HepG2 (cell line): ENCODE measurements at regions not wholly inside any gene's neighbourhood (a gene's known extent, or its start where the extent isn't known, plus 50 kb on each side); places are given as distances from the start of the nearest gene placed in this dataset.

ENCODE experiments used
- ATAC-seq: fragments of 200-7000 bp; cut with Tn5 transposase; 3 replicates; pipeline ENCODE4 v1.9.1; 2020; ENCODE audit warnings: mild to moderate bottlenecking, moderate library complexity
- BruUV-seq: library from RNA; stranded (reverse); fragments of 400-500 nt; replicated peaks from 2 replicates; lab custom pipeline; 2021; lab: Mats Ljungman, UMichigan
- CTCF ChIA-PET: fragments of 300-600 bp; formaldehyde crosslinking; extraction: SDS; loops from one replicate; lab custom pipeline; 2021; ENCODE audit warnings: low total read pairs, inconsistent platforms, low intra/inter-chr PET ratio; lab: Yijun Ruan, JAX
- POLR2A ChIA-PET: fragments of 350-600 bp; sonication (Branson Sonifier 250); formaldehyde crosslinking; loops from one replicate; lab custom pipeline; 2020; ENCODE audit warnings: antibody characterized with exemption, inconsistent platforms; lab: Yijun Ruan, JAX
- DNase-seq: peaks from one replicate; pipeline ENCODE4 v3.0.0-alpha.2; 2015; ENCODE audit warnings: low spot score
- FAIRE-seq: peaks from 3 replicates; lab custom pipeline; 2011; peaks lifted over from hg19 to GRCh38; lab: Jason Lieb, UNC
- H2AFZ ChIP-seq: one replicate; pipeline ENCODE4 v1.6.1; 2011; ENCODE audit warnings: low read length, inconsistent platforms
- H3K27ac ChIP-seq: fragments of 300-600 bp; 3 replicates; pipeline ENCODE4 v1.8.0; 2011; ENCODE audit warnings: mixed run types, mild to moderate bottlenecking, mixed read lengths, low read length, inconsistent platforms; ENCODE audit not compliant: insufficient read depth; ENCODE audit errors: extremely low read length
- H3K27me3 ChIP-seq, 2 experiments: fragments of 200-600 bp in 1 of 2; 2 replicates in 1 of 2; 3 replicates in 1 of 2; pipeline versions ENCODE4 v1.6.0 to v1.8.0; 2011; ENCODE audit warnings: low read length in 2 of 2, mild to moderate bottlenecking in 2 of 2, moderate library complexity in 2 of 2, inconsistent platforms in 1 of 2; ENCODE audit not compliant: insufficient read depth in 2 of 2, control insufficient read depth in 1 of 2
- H3K36me3 ChIP-seq, 2 experiments: fragments of 200-600 bp in 1 of 2; replicated peaks in 1 of 2; 2 replicates in 1 of 2; 3 replicates in 1 of 2; pipeline versions ENCODE4 v1.5.1 to v1.8.0; 2011; ENCODE audit warnings: low read length in 2 of 2, inconsistent platforms in 1 of 2; ENCODE audit not compliant: insufficient read depth in 2 of 2, control insufficient read depth in 1 of 2
- H3K4me1 ChIP-seq: 2 replicates; pipeline ENCODE4 v1.5.1; 2012; ENCODE audit warnings: low read length, inconsistent platforms; ENCODE audit not compliant: insufficient read depth
- H3K4me2 ChIP-seq: 2 replicates; pipeline ENCODE4 v1.6.0; 2011; ENCODE audit warnings: low read depth, low read length, inconsistent platforms
- H3K4me3 ChIP-seq, 3 experiments: fragments of 200-600 bp in 1 of 3; sonication (generic), shearing (Covaris generic) in 1 of 3; replicated peaks in 1 of 3; 2 replicates each; pipeline ENCODE4 v1.5.1; 2011 to 2016; ENCODE audit warnings: low read length in 3 of 3, inconsistent platforms in 2 of 3, low read depth in 2 of 3, mild to moderate bottlenecking in 2 of 3, control low read depth in 1 of 3, mixed read lengths in 1 of 3; ENCODE audit not compliant: insufficient read depth in 1 of 3
- H3K79me2 ChIP-seq: one replicate; pipeline ENCODE4 v1.6.1; 2011; ENCODE audit warnings: low read length, inconsistent platforms; ENCODE audit not compliant: insufficient read depth
- H3K9ac ChIP-seq: 2 replicates; pipeline ENCODE4 v1.6.0; 2011; ENCODE audit warnings: mild to moderate bottlenecking, low read depth, low read length, inconsistent platforms; ENCODE audit not compliant: insufficient read depth
- H3K9me3 ChIP-seq: 2 replicates; pipeline ENCODE4 v1.5.1; 2012; ENCODE audit warnings: mild to moderate bottlenecking, low read length
- H4K20me1 ChIP-seq: 2 replicates; pipeline ENCODE4 v1.6.0; 2011; ENCODE audit warnings: inconsistent platforms, mild to moderate bottlenecking, low read length, moderate library complexity; ENCODE audit not compliant: insufficient read depth
- DNMT1 ChIP-seq: sonication (generic); formaldehyde crosslinking; IDR thresholded peaks from 2 replicates; pipeline ENCODE4 v1.5.1; 2020; ENCODE audit warnings: mild to moderate bottlenecking, missing genetic modification reagents
- JUNB ChIP-seq: sonication (generic); formaldehyde crosslinking; IDR thresholded peaks from 2 replicates; pipeline ENCODE4 v1.8.0; 2022; ENCODE audit warnings: missing genetic modification reagents, mild to moderate bottlenecking, borderline replicate concordance
- MATR3 ChIP-seq: sonication (generic); formaldehyde crosslinking; IDR thresholded peaks from 2 replicates; pipeline ENCODE4 v1.4.0; 2020; ENCODE audit warnings: missing genetic modification reagents
- MTF2 ChIP-seq: sonication (generic); formaldehyde crosslinking; IDR thresholded peaks from 2 replicates; pipeline ENCODE4 v1.5.0; 2020; ENCODE audit warnings: missing genetic modification reagents, borderline replicate concordance
- NAIF1 ChIP-seq: sonication (generic); formaldehyde crosslinking; IDR thresholded peaks from 2 replicates; pipeline ENCODE4 v1.5.0; 2020; ENCODE audit warnings: mild to moderate bottlenecking, missing genetic modification reagents, borderline replicate concordance
- PLRG1 ChIP-seq: fragments of 450-650 bp; conservative IDR thresholded peaks from 2 replicates; pipeline ENCODE4 v1.6.1; 2016
- RORA ChIP-seq: sonication (generic); formaldehyde crosslinking; IDR thresholded peaks from 2 replicates; pipeline ENCODE4 v1.5.0; 2020; ENCODE audit warnings: mild to moderate bottlenecking, missing genetic modification reagents, moderate library complexity
- RXRB ChIP-seq: IDR thresholded peaks from 2 replicates; pipeline ENCODE4 v1.6.1; 2016; ENCODE audit warnings: borderline replicate concordance, missing genetic modification reagents, missing compliant biosample characterization
- SRSF4 ChIP-seq: fragments of 200-400 bp; formaldehyde crosslinking; IDR thresholded peaks from one replicate; pipeline ENCODE4 v1.6.1; 2018; ENCODE audit warnings: mild to moderate bottlenecking, low read depth, low read length, moderate library complexity; ENCODE audit not compliant: poor library complexity, severe bottlenecking
- ZMYM2 ChIP-seq: sonication (generic); formaldehyde crosslinking; IDR thresholded peaks from 2 replicates; pipeline ENCODE4 v1.8.0; 2022; ENCODE audit warnings: mild to moderate bottlenecking, missing genetic modification reagents
- ZNF143 ChIP-seq: sonication (generic); formaldehyde crosslinking; IDR thresholded peaks from 2 replicates; pipeline ENCODE4 v1.4.0; 2020; ENCODE audit warnings: missing genetic modification reagents
- ZNF225 ChIP-seq: sonication (generic); formaldehyde crosslinking; IDR thresholded peaks from 2 replicates; pipeline ENCODE4 v1.4.0; 2020; ENCODE audit warnings: mild to moderate bottlenecking, missing genetic modification reagents
- ZNF335 ChIP-seq: sonication (generic); formaldehyde crosslinking; IDR thresholded peaks from 2 replicates; pipeline ENCODE4 v1.4.0; 2020; ENCODE audit warnings: missing genetic modification reagents
- ZNF549 ChIP-seq: sonication (generic); formaldehyde crosslinking; IDR thresholded peaks from 2 replicates; pipeline ENCODE4 v1.5.0; 2020; ENCODE audit warnings: missing genetic modification reagents
- ZNF773 ChIP-seq: sonication (generic); formaldehyde crosslinking; IDR thresholded peaks from 2 replicates; pipeline ENCODE4 v1.4.0; 2020; ENCODE audit warnings: missing genetic modification reagents, borderline replicate concordance
- ZSCAN21 ChIP-seq: sonication (generic); formaldehyde crosslinking; IDR thresholded peaks from 2 replicates; pipeline ENCODE4 v1.8.0; 2022; ENCODE audit warnings: mild to moderate bottlenecking, missing genetic modification reagents, moderate library complexity, borderline replicate concordance
- WGBS: methylation state at CpG from one replicate; pipeline ENCODE4 v1.1.6; 2017; ENCODE audit warnings: low lambda C conversion rate; 5-methylcytosine and 5-hydroxymethylcytosine counted together
- in situ Hi-C: cut with HindIII; loops from 2 replicates; pipeline ENCODE4 v1.10.0; 2017; ENCODE audit warnings: low pct_unique_long_range_greater_than_20kb; ENCODE audit not compliant: extremely low pct_ligation_motif_present
- intact Hi-C: fragments of 100-400 bp; cut with micrococcal nuclease; formaldehyde crosslinking; loops from one replicate; pipeline ENCODE4 v1.10.0; 2022; ENCODE audit not compliant: unreplicated experiment
- TF ChIP-seq, protein P1 (sequence below): sonication (generic); formaldehyde crosslinking; IDR thresholded peaks from 2 replicates; pipeline ENCODE4 v1.5.0; 2020; ENCODE audit warnings: mild to moderate bottlenecking, missing genetic modification reagents
- TF ChIP-seq, protein P2 (sequence below): sonication (generic); formaldehyde crosslinking; IDR thresholded peaks from 2 replicates; pipeline ENCODE4 v1.9.0; 2022; ENCODE audit warnings: low read depth, missing genetic modification reagents

DNA sequence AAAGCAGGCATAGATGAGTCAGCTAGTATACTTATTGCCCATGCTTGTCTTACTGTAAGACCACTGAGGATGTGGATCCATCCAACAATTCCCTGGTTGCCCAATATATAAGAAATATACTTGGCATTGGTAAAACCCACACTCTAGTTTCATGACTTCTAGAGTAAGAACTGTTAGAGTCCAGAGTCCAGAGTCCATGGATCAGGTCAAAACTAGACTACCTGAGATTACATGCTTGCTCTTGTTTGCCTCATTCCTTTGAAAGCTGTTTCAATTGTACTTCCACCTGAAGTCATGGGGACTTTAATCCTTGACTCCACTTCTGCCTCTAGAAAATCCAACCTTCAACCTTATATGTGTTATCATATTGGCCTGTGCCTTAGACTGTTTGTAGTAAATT lies 707.6 kb upstream of the FAM98A start:
- H3K9me3 ChIP-seq: peaks cover 22% of the 10 kb centered on the region; the same call in 1 of the 2 replicates
- POLR2A ChIA-PET: no interaction called here
- in situ Hi-C loops: no loop called here
- ATAC-seq: no peak
- H2AFZ ChIP-seq: no peak overlapping the region
- TF ChIP-seq ZNF335 (CRISPR knock-in tag) (no peak), SRSF4 (no peak)
- no peak overlapping the region for H3K9ac ChIP-seq
- H3K27me3 ChIP-seq: no peaks in the 10 kb centered on the region
- no peaks in the 10 kb centered on the region for H3K79me2 ChIP-seq
- BruUV-seq: no TSS peak
- no peaks in the 10 kb centered on the region for H4K20me1 ChIP-seq
- H3K4me2 ChIP-seq: no peak overlapping the region
- H3K36me3 ChIP-seq: no peaks in the 10 kb centered on the region
- no peak overlapping the region for H3K4me3 ChIP-seq
- no peak for FAIRE-seq
- H3K27ac ChIP-seq: no peak overlapping the region
- DNase-seq: no peak
- CTCF ChIA-PET: no interaction called here
- intact Hi-C loops: no loop called here
- H3K4me1 ChIP-seq: no peaks in the 10 kb centered on the region

DNA sequence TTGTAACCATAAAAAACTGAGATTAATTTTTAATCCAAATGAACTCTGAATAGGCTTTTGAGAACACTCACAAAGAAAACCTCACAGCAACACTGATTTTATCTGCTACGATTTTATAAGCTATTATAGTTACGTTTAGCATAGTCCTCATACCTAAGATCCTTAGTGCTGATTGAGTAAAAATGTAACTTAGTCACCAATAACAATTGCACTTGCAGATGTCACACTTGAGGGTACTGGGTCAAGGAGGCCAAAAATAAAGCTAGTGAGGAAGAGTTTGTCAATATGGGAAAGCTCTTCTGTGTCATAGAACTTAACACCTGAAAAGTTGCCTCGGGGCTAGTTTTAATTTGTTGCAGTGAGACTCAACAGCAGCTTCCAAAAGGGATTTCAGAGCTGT lies 706.5 kb upstream of the FAM98A start:
- ATAC-seq (no peak), FAIRE-seq (no peak), DNase-seq (no peak)
- intact Hi-C loops (no loop called here), in situ Hi-C loops (no loop called here)
- no peaks in the 10 kb centered on the region for H3K4me1 ChIP-seq
- no peaks in the 10 kb centered on the region for H3K36me3 ChIP-seq
- ChIA-PET CTCF (no interaction called here), POLR2A (no interaction called here)
- H4K20me1 ChIP-seq: no peaks in the 10 kb centered on the region
- H3K27me3 ChIP-seq: no peaks in the 10 kb centered on the region
- no peak overlapping the region for H2AFZ ChIP-seq
- BruUV-seq: no TSS peak
- 0% methylated on average over 3 of the region's 3 CpGs for WGBS
- no peak overlapping the region for H3K27ac ChIP-seq
- H3K4me2 ChIP-seq: no peak overlapping the region
- H3K9ac ChIP-seq: no peak overlapping the region
- H3K4me3 ChIP-seq: no peak overlapping the region
- no peaks in the 10 kb centered on the region for H3K79me2 ChIP-seq
- peaks cover 18% of the 10 kb centered on the region; the same call in 1 of the 2 replicates for H3K9me3 ChIP-seq
- TF ChIP-seq RORA (CRISPR knock-in tag): no peak
- no peak for TF ChIP-seq JUNB
- no peak for TF ChIP-seq MATR3
- no peak for TF ChIP-seq PLRG1
- no peak for TF ChIP-seq NAIF1 (CRISPR knock-in tag)
- TF ChIP-seq MTF2 (CRISPR knock-in tag): no peak
- TF ChIP-seq, protein P1, sequence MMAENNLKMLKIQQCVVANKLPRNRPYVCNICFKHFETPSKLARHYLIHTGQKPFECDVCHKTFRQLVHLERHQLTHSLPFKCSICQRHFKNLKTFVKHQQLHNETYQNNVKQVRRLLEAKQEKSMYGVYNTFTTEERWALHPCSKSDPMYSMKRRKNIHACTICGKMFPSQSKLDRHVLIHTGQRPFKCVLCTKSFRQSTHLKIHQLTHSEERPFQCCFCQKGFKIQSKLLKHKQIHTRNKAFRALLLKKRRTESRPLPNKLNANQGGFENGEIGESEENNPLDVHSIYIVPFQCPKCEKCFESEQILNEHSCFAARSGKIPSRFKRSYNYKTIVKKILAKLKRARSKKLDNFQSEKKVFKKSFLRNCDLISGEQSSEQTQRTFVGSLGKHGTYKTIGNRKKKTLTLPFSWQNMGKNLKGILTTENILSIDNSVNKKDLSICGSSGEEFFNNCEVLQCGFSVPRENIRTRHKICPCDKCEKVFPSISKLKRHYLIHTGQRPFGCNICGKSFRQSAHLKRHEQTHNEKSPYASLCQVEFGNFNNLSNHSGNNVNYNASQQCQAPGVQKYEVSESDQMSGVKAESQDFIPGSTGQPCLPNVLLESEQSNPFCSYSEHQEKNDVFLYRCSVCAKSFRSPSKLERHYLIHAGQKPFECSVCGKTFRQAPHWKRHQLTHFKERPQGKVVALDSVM (CRISPR knock-in tag): no peak
- no peak for TF ChIP-seq DNMT1 (CRISPR knock-in tag)
- no peak for TF ChIP-seq ZMYM2
- TF ChIP-seq ZNF143: no peak
- TF ChIP-seq, protein P2, sequence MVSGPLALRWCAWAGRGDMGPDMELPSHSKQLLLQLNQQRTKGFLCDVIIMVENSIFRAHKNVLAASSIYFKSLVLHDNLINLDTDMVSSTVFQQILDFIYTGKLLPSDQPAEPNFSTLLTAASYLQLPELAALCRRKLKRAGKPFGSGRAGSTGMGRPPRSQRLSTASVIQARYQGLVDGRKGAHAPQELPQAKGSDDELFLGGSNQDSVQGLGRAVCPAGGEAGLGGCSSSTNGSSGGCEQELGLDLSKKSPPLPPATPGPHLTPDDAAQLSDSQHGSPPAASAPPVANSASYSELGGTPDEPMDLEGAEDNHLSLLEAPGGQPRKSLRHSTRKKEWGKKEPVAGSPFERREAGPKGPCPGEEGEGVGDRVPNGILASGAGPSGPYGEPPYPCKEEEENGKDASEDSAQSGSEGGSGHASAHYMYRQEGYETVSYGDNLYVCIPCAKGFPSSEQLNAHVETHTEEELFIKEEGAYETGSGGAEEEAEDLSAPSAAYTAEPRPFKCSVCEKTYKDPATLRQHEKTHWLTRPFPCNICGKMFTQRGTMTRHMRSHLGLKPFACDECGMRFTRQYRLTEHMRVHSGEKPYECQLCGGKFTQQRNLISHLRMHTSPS (CRISPR knock-in tag): no peak
- TF ChIP-seq ZNF225 (CRISPR knock-in tag): no peak
- TF ChIP-seq ZNF549 (CRISPR knock-in tag): no peak
- no peak for TF ChIP-seq RXRB
- TF ChIP-seq ZSCAN21 (CRISPR knock-in tag): no peak
- no peak for TF ChIP-seq ZNF773 (CRISPR knock-in tag)
